ENCODE measurements at regions not wholly inside any gene's neighbourhood (a gene's known extent, or its start where the extent isn't known, plus 50 kb on each side); places are given as distances from the start of the nearest gene placed in this dataset.

GRCh38 chr6:149218915-149219314, 98.6 kb upstream of the TAB2 start:
- no peak for DNase-seq

GRCh38 chr6:149220882-149221773, 96.4 kb upstream of the TAB2 start:
- no peak for DNase-seq

GRCh38 chr6:149221774-149222070, 95.8 kb upstream of the TAB2 start:
- no peak for DNase-seq

GRCh38 chr6:149223120-149223903, 94.2 kb upstream of the TAB2 start:
- DNase-seq, result no peak

GRCh38 chr6:149223904-149224351, 93.6 kb upstream of the TAB2 start:
- DNase-seq, result no peak

- no peak for DNase-seq
These were observed 93.1 kb upstream of the TAB2 start for GRCh38 chr6:149224399-149224798.

- DNase-seq, result no peak
These were observed 92.1 kb upstream of the TAB2 start for GRCh38 chr6:149225370-149225769.

GRCh38 chr6:149225946-149226345, 91.6 kb upstream of the TAB2 start:
- no peak for DNase-seq

- DNase-seq, result no peak
These were observed 89.7 kb upstream of the TAB2 start for GRCh38 chr6:149227796-149228195.

GRCh38 chr6:149228311-149228955, 89.1 kb upstream of the TAB2 start:
- no peak for DNase-seq

- no peak for DNase-seq
These were observed 88.4 kb upstream of the TAB2 start for GRCh38 chr6:149229096-149229495.

GRCh38 chr6:149230712-149231460, 86.6 kb upstream of the TAB2 start:
- DNase-seq, result no peak

GRCh38 chr6:149231778-149232177, 85.7 kb upstream of the TAB2 start:
- DNase-seq, result no peak

GRCh38 chr6:149233056-149233715, 84.3 kb upstream of the TAB2 start:
- DNase-seq, result peak; percentile 55 to 66

- peak; percentile 47 to 67 for DNase-seq
These were observed 83.2 kb upstream of the TAB2 start for GRCh38 chr6:149234051-149234962.

GRCh38 chr6:149235130-149235561, 82.4 kb upstream of the TAB2 start:
- peak in 1 of 2 experiments; percentile 37 for DNase-seq

- DNase-seq, result no peak
These were observed 80.9 kb upstream of the TAB2 start for GRCh38 chr6:149236589-149236988.

- DNase-seq, result no peak
These were observed 80.0 kb upstream of the TAB2 start for GRCh38 chr6:149237464-149237863.

GRCh38 chr6:149239573-149240209, 77.8 kb upstream of the TAB2 start:
- DNase-seq, result no peak

- DNase-seq, result no peak
These were observed 74.6 kb upstream of the TAB2 start for GRCh38 chr6:149242883-149243282.

GRCh38 chr6:149244105-149244504, 73.4 kb upstream of the TAB2 start:
- DNase-seq, result no peak

Data from activated CD4-positive, alpha-beta T cell treated with anti-CD3 and anti-CD28 coated beads, Interleukin-2, amount 50 U/mL, for 48 hours (primary cell).